Progenitor cell of endocrine pancreas (in vitro differentiated cells): ENCODE measurements at regions not wholly inside any gene's neighbourhood (a gene's known extent, or its start where the extent isn't known, plus 50 kb on each side); places are given as distances from the start of the nearest gene placed in this dataset.

Experiments used
- DNase-seq: peaks from one replicate; pipeline ENCODE4 v3.0.0; 2021; ENCODE audit warnings: low spot score; ENCODE audit not compliant: unreplicated experiment
- H3K27ac Mint-ChIP-seq: 2 replicates; pipeline ENCODE4 v1.8.0; 2021; ENCODE audit warnings: mild to moderate bottlenecking, moderate library complexity, mixed read lengths
- H3K27me3 Mint-ChIP-seq: 2 replicates; pipeline ENCODE4 v1.8.0; 2021; ENCODE audit warnings: mixed read lengths
- H3K36me3 Mint-ChIP-seq: 2 replicates; pipeline ENCODE4 v1.8.0; 2022; ENCODE audit warnings: mixed read lengths; ENCODE audit not compliant: insufficient read depth
- H3K4me1 Mint-ChIP-seq: 2 replicates; pipeline ENCODE4 v1.8.0; 2021; ENCODE audit warnings: low read depth, mixed read lengths
- H3K4me3 Mint-ChIP-seq: 2 replicates; pipeline ENCODE4 v1.8.0; 2021; ENCODE audit warnings: low read depth, mild to moderate bottlenecking, moderate library complexity, mixed read lengths
- H3K9me3 Mint-ChIP-seq: 2 replicates; pipeline ENCODE4 v1.8.0; 2021; ENCODE audit warnings: low read depth, mixed read lengths
- TF ChIP-seq, protein P1 (sequence below): fragments of 200-600 bp; sonication (generic); IDR thresholded peaks from one replicate; pipeline ENCODE4 v1.5.0; 2021; ENCODE audit warnings: antibody characterized with exemption, mild to moderate bottlenecking; ENCODE audit not compliant: unreplicated experiment

DNA sequence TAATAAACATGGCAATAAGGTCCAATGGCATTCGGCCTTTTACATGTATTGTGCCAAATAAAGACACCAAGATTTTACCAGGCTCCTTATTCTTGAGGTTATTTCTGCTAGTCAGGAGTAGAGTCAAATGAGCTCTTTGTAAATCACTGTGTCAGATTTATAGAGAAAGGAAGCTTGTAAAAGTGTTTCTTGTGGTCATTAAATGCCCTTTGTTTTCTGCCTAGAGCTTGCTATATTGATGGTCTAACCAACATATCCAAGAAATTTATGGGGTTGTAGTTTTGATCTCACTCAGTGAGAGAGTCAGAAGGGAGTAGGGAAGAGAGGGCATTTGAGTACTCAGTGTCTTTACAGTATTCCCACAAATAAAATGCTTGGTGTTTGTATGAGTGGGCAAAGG, 86.2 kb upstream of the FRMPD4 start:
- DNase-seq, result no peak
- TF ChIP-seq, protein P1, sequence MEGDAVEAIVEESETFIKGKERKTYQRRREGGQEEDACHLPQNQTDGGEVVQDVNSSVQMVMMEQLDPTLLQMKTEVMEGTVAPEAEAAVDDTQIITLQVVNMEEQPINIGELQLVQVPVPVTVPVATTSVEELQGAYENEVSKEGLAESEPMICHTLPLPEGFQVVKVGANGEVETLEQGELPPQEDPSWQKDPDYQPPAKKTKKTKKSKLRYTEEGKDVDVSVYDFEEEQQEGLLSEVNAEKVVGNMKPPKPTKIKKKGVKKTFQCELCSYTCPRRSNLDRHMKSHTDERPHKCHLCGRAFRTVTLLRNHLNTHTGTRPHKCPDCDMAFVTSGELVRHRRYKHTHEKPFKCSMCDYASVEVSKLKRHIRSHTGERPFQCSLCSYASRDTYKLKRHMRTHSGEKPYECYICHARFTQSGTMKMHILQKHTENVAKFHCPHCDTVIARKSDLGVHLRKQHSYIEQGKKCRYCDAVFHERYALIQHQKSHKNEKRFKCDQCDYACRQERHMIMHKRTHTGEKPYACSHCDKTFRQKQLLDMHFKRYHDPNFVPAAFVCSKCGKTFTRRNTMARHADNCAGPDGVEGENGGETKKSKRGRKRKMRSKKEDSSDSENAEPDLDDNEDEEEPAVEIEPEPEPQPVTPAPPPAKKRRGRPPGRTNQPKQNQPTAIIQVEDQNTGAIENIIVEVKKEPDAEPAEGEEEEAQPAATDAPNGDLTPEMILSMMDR, result no peak
- Mint-ChIP-seq H3K4me1 (no peaks in the 10 kb centered on the region), H3K9me3 (peaks cover 28% of the 10 kb centered on the region), H3K4me3 (no peak overlapping the region), H3K27me3 (no peaks in the 10 kb centered on the region), H3K36me3 (no peaks in the 10 kb centered on the region), H3K27ac (no peak overlapping the region)

DNA sequence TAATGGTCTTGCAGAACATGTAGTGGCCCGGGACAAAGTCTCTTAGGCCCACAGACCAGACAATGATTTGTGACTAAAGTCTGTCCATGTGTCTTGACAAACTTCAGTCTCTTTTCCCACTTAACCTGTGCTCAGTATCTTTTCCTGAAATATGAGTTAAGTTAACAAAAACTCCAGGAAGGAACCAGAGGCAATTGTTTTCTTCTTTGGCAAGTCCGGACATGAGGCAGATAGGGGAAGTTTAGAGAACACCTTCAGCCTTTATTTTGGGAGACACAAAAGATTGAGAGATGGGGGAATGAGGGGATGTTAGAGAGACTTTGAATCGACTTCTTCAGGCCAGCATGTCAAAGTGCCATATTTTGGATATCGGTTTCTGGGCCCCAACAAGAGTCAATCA, 80.2 kb upstream of the FRMPD4 start:
- Mint-ChIP-seq H3K27ac (no peak overlapping the region), H3K27me3 (no peaks in the 10 kb centered on the region), H3K36me3 (no peaks in the 10 kb centered on the region), H3K9me3 (peaks cover 19% of the 10 kb centered on the region), H3K4me1 (no peaks in the 10 kb centered on the region), H3K4me3 (no peak overlapping the region)
- TF ChIP-seq, protein P1, result no peak
- DNase-seq, result no peak

DNA sequence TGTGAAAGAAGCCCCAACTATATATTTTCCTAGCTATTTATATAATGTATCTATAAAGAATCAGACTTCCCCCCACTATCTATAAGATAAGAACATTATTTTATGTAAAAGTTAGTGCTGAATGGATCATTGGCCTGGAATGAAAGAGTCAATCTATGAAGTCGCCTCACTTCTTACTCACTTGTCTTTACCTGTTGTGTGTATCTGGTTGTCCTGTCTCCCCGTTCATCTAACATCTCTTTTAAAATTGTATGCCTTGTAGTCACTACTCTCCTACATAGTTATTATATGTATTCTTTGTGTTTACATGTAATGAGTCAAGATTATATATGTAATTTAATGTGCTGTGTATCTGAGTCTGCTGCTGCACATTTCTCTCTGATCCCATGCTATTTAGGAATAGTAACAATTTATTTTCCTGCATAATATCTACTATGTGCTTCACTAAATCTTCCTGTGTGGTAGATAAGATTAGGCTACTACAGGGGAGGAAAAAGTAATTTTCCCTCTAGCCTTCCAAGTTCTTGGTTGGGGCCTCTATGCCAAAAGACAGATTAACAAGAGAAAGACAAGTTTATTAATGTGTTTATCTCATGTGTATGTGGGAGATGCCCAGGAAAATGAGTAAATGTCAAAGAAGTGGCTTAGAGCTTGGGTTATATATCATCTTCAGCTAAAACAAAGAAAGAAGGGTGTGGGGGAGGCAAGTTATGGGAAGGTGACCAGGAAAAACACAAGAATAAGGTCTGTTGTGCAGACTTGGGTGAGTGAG, 77.6 kb upstream of the FRMPD4 start:
- DNase-seq, result no peak
- peaks cover 15% of the 10 kb centered on the region for H3K9me3 Mint-ChIP-seq
- H3K4me1 Mint-ChIP-seq, result no peaks in the 10 kb centered on the region
- no peaks in the 10 kb centered on the region for H3K36me3 Mint-ChIP-seq
- no peak overlapping the region for H3K4me3 Mint-ChIP-seq
- TF ChIP-seq, protein P1, result no peak
- no peaks in the 10 kb centered on the region for H3K27me3 Mint-ChIP-seq
- no peak overlapping the region for H3K27ac Mint-ChIP-seq

DNA sequence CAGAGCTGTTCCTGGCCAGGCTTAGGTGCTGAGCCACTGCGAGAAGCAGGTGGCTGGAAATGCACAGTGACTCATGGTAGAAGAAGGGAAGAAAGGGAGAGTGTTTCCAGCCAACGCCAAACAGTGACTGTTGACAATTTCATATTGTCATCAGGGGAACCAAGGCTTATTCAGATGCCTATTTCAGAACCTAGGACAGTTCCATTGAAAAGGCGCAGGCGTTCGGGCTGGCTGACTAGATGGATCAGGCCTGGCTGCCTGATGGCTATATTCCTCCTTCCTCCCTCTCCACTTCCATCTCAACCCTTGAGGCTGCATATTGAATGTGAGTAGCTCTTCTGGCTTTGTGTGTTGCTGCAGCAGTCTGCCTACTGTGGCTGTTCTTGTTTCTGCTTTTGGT, 73.0 kb upstream of the FRMPD4 start:
- H3K36me3 Mint-ChIP-seq, result no peaks in the 10 kb centered on the region
- H3K27me3 Mint-ChIP-seq, result no peaks in the 10 kb centered on the region
- TF ChIP-seq, protein P1, result no peak
- H3K27ac Mint-ChIP-seq, result no peak overlapping the region
- peaks cover 13% of the 10 kb centered on the region for H3K9me3 Mint-ChIP-seq
- H3K4me1 Mint-ChIP-seq, result no peaks in the 10 kb centered on the region
- DNase-seq, result peak; percentile 19
- H3K4me3 Mint-ChIP-seq, result no peak overlapping the region

DNA sequence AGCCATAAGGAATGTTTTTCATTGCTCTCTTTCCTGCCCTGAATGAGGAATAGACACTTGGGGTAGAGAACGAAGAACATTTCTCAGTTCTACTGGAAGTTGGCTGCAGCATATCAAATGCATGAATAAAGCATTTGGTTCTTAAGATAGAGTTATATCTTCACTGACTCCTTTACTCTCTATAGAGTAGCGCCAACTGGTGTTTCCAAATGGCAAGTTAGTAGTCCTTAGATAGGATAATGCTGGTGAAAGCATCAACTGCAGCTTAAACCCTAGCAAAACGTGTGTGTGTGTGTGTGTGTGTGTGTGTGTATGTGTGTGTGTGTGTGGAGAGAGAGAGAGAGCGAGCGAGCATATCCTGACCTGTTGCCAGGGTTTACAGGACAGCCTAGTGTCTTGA, 62.2 kb upstream of the FRMPD4 start:
- no peak overlapping the region for H3K4me3 Mint-ChIP-seq
- peaks cover 4% of the 10 kb centered on the region for H3K9me3 Mint-ChIP-seq

More for the DNA sequence above, 62.2 kb upstream of the FRMPD4 start:
- H3K27ac Mint-ChIP-seq, result no peak overlapping the region
- DNase-seq, result no peak
- TF ChIP-seq, protein P1, result no peak
- H3K27me3 Mint-ChIP-seq, result peaks cover 3% of the 10 kb centered on the region
- H3K4me1 Mint-ChIP-seq, result no peaks in the 10 kb centered on the region
- H3K36me3 Mint-ChIP-seq, result peaks cover 1% of the 10 kb centered on the region
